GF-D8 (cell line): ENCODE measurements at regions not wholly inside any gene's neighbourhood (a gene's known extent, or its start where the extent isn't known, plus 50 kb on each side); places are given as distances from the start of the nearest gene placed in this dataset.

Source experiments
- DNase-seq: peaks from one replicate; lab custom pipeline; 2025; lab: John Stamatoyannopoulos, UW

GRCh38 chr10:49243610-49244283, 55.2 kb upstream of the C10orf71 start:
- DNase-seq = peak; percentile 46

GRCh38 chr10:49243139-49243538, 54.9 kb upstream of the TMEM273 start:
- DNase-seq = no peak

GRCh38 chr10:49242604-49243003, 54.4 kb upstream of the TMEM273 start:
- DNase-seq = no peak

- DNase-seq = peak; percentile 6
Observed at GRCh38 chr10:49241385-49241784, 53.2 kb upstream of the TMEM273 start.

GRCh38 chr10:49240946-49241345, 52.8 kb upstream of the TMEM273 start:
- peak; percentile 68 for DNase-seq
